RCC 7860 (cell line): ENCODE measurements at regions not wholly inside any gene's neighbourhood (a gene's known extent, or its start where the extent isn't known, plus 50 kb on each side); places are given as distances from the start of the nearest gene placed in this dataset.

ENCODE experiments used
- DNase-seq: peaks from one replicate; pipeline ENCODE4 v3.0.0-alpha.2; 2015; ENCODE audit warnings: low spot score
- FAIRE-seq: peaks from 2 replicates; lab custom pipeline; 2012; peaks lifted over from hg19 to GRCh38; lab: Jason Lieb, UNC

DNA sequence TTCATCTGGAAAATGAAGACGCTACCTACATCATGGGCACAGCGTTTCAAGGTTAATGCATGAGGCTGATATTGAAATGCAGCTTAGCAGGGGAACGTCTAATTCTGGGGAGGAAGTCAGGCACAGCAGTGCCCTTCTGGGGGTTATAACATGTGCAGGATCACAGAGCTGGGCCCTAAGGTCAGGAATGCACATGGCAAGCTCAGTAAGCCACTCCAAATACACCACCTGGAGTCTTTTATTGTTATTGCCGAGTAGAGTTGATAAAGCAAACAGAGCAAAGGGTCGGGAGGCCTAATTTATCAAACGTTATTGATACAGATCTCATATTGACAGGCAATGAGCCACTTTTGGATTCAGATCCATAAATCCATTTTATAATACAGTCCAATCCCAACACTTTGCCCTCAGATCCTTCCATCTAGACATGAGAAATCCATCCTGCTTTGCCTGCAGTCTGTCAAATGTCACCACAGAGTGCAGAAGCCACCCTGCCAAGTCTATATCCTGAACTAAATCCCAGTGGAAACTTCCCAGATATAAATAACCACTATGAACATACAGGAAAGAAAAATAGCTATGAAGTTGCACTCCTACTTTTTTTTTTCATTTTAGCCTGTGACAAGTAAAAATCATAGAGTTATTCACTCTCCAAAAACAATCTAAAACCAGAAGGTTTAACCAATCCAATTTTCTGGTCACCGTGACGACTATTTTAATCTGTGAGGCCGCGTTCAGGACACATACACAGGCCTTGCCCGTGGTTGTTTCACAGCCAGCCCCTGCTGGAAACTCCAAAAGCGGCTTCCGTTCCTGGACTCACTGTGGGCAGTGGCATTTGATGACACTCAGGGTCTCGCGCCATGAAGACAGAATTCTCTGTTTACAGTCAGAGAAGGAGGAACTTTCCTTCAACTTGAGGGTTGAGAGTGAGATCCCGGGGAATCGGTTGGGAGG lies 335.4 kb downstream of the DHX15 start:
- no peak for DNase-seq
- FAIRE-seq, result no peak

GRCh38 chr4:24245491-24245820 lies 338.9 kb downstream of the DHX15 start:
- FAIRE-seq, result no peak
- DNase-seq, result no peak

DNA sequence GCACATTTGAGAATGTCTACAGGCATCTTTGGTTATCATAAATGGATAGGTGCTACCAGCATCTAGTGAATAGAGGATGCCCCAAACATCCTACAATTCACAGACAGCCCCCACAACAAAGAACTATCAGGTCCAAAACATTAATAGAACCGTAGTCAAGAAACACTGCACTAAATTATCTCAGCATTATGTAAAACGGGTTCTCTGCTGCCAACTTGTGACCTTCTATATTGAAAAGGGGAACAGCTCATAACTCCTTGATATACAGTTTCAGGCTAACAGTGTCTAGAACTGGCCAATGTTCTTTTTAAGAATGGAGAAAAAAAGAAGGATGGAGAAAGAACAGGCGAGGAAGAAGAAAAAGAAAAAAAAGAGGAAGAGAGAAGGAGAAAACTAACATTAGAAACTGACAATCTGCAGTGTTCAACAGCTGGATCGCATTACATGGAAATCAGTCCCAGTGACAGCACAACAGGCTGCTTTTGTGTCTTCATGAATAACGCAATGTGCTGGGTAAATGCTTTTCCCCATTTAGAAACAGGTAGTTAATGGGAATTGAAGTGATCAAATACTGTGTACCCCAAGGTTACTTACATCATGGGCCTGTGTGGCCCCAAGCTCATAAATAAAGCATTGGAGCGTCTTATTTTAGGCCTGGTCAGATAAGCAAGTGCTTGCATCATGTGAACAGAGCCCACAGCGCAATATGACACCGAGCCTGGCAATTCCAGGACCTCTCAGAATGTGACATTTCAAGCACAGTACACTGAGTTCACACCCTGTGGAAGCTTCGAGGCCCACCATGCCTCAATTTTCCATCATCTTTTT lies 339.5 kb downstream of the DHX15 start:
- FAIRE-seq (no peak), DNase-seq (no peak)

- DNase-seq, result no peak
- no peak for FAIRE-seq
These were observed 340.7 kb downstream of the DHX15 start for GRCh38 chr4:24243641-24244040.

DNA sequence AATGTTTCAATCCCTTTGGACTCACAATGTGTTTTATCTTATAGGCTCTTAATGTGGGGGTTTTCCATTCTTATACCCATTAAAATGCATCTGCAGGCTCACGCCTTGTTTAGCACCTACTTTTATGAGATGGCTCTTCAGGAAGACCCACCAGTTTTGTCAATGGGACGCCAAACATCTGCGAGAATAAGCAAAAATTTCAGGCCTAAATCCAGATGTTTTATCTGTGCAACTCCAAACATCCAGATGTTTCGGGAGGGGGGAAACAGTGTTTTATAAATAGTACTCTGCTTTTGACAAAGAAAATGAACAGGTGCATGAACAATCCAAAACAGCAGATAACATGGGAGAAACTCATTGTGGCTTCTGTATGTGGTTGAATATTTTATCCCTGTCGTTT lies 342.8 kb downstream of the DHX15 start:
- DNase-seq, result no peak
- no peak for FAIRE-seq

DNA sequence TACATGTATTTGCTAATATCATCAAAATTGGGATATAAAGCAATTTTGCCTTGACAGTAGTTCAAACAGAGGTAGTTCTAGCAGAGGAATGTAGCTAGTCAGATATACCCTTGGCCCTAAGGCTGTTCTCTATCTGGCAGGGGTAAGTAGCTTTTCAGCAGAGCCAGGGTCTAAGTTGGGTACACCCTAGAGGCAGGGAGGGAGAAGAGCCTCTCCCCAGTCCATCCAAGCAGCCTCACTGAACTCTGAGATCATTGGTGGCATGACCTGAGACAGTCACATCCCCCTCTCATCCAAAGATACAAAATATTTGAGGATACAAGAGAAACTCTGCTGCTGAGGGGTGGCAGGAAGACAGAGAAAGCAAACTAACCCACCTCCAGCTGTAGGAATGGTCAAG lies 343.7 kb downstream of the DHX15 start:
- no peak for DNase-seq
- no peak for FAIRE-seq

DNA sequence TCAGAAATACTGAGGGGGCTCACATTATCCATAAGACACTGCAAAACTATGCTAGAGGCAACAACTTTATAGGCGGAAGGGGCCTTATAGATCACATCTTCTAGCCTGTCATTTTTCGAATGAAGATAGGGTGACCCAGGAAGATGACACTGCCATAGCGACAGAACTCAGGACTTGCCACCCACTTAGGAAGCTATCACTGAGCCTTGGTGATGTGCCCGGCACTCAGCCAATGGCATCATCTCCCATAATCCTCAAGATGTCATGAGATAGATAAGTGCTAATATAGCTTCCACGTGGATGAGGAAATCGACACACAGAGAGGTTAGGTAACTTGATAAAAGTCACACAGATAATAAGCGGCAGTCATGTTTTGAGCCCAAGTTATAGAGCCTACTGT lies 346.6 kb downstream of the DHX15 start:
- FAIRE-seq (no peak), DNase-seq (no peak)

- DNase-seq, result no peak
- no peak for FAIRE-seq
These were observed 346.7 kb upstream of the PPARGC1A start for GRCh38 chr4:24236532-24236931.

GRCh38 chr4:24236120-24236519 lies 346.3 kb upstream of the PPARGC1A start:
- DNase-seq (no peak), FAIRE-seq (no peak)

DNA sequence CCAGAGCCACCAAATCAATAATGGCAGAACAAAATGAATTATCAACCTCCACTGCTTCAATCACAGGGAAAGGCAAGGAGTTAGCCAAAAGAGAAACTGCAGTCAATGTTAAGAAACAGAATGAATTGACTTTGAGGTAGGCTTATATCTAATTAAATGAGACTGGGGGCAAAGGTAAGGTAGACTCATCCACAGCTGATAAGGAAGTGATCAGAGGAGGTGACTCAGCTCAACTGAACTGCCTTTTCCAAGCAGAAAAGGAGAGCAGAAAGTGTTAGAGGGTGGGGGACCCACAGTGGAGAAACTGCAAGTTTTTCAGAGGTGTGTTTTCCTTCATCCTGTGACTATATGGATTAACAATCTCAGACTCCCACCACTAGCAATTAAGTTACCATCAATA lies 345.8 kb upstream of the PPARGC1A start:
- FAIRE-seq (no peak), DNase-seq (no peak)

DNA sequence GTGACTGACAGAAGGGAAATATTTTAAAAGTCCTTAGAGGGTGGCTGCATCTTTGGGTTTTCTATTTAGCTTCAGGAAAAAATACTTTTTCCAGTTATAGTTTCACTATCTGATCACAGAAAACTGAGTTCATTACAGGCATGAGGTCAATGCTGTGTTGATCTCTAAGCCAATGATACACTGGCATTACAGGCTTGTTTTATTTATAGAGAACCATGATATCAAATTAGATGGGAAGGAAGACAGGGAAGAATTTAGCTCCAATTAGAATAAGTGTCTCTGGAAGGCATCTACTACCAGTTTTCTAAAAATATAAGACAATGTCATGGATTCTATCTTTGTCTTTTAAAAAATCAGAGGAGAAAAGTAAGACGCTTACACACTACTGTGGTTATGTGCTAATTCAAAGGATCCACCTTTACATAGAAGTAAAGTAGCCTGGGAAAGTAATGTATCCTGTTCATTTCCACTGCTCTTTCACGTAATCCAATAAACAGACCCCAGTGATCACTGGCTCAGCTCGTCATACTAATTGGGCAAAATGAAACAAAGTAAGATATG lies 344.5 kb upstream of the PPARGC1A start:
- no peak for FAIRE-seq
- DNase-seq, result no peak

DNA sequence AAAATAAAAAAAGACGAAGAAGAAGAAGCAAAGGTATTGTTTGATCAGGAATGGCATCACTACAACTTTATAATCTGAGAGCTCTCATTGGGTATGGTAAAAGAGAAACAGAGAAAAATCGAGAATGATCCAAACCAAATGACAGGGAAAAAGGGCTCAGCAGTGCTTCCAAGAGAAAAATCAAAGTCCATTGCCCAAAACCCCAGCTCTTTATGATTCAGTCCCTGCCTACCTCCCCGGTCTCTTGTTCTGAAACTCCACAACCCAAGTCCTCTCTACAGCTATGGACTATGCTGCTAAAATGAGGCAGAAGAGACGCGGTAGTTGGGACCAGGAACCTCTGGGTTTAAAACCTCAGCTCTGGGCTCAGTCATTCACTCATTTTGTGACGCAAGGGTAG lies 341.1 kb upstream of the PPARGC1A start:
- FAIRE-seq, result no peak
- no peak for DNase-seq

DNA sequence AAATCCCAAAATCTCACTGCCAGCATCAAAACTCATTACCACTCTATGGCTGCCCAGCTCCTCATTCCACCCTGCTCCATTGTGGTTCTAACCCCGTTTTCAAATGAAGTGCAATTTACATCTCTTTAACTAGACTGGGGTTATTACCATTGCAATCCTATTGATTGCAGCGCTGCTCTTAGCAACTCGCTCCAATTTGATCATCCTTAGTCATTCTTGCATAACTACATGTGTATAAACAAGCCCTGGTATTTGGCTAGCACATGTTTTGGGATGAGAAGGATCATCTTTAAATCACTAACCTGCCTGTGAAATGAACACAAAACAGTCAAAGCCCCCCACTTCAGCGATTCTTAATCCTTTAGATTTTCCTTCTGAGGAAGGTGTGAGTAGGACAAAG lies 340.1 kb upstream of the PPARGC1A start:
- no peak for FAIRE-seq

GRCh38 chr4:24228692-24229091 lies 338.8 kb upstream of the PPARGC1A start:
- no peak for FAIRE-seq
- no peak for DNase-seq

More for the DNA sequence above, 340.1 kb upstream of the PPARGC1A start:
- no peak for DNase-seq

DNA sequence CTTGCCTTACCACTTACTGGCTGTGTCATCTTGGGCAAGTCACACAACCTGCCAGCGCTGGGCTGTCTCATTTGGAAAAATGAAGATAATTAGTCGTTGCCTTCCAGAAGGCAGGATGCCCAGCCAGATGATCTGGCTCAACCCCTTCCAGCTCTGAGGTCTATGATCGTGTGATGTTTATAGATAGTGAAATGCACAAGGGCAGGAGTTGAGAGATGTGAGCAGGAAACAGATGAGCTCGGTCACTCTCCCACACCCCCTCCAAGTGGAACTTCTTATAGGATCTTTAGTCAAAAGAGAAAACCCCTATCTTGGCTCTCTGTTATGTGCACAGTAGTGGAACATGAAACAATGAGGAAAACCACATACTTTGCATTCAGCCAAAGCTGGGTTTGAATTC lies 336.8 kb upstream of the PPARGC1A start:
- DNase-seq, result no peak
- no peak for FAIRE-seq

DNA sequence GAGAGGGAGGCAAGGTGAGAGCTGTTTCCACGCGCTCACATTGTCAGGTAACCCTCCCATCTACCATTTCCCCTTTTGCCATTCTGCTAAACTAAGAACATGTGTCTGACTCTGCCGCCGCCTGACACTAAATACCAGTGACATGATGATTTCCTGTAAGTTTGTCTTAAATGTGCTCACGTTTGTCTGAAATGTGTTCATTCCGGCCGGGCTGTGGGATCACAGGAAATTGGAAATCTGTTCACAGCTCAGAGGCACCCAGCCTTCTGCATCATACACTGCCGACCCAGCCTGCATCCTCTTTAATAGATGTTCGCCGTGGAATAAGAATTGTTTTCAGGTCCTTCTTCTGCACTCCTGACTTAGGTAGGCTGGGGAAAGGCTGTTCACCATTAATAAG lies 336.2 kb upstream of the PPARGC1A start:
- FAIRE-seq (no peak), DNase-seq (no peak)

GRCh38 chr4:24224446-24224845 lies 334.6 kb upstream of the PPARGC1A start:
- no peak for FAIRE-seq
- no peak for DNase-seq

GRCh38 chr4:24219209-24219608 lies 329.4 kb upstream of the PPARGC1A start:
- no peak for DNase-seq
- no peak for FAIRE-seq

- DNase-seq (no peak), FAIRE-seq (no peak)
These were observed 328.7 kb upstream of the PPARGC1A start for GRCh38 chr4:24218566-24218965.

DNA sequence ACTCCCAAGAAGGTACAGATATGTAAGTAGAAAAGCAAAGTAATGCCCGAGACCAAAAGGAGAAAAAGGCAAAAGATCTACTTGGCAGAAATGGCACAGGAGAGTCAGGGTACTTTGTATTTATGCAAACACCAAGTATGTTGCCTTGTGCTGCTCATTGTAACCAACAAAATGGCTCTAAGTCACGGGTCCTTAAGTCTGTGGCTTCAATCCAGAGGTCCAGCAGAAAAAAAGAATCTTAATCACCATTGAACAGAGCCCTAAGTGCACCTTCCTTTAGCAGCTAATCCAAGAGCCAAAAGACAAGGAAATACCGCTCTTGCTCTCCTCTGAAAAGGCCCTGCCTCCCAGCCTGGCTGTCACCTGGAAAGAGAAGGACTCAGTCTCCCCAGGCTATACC lies 324.9 kb upstream of the PPARGC1A start:
- no peak for FAIRE-seq

GRCh38 chr4:24213961-24214360 lies 324.1 kb upstream of the PPARGC1A start:
- FAIRE-seq (no peak), DNase-seq (no peak)

More for the DNA sequence above, 324.9 kb upstream of the PPARGC1A start:
- no peak for DNase-seq

GRCh38 chr4:24212642-24213041 lies 322.8 kb upstream of the PPARGC1A start:
- FAIRE-seq, result no peak
- no peak for DNase-seq
